Chondrocyte (in vitro differentiated cells): ENCODE measurements at regions not wholly inside any gene's neighbourhood (a gene's known extent, or its start where the extent isn't known, plus 50 kb on each side); places are given as distances from the start of the nearest gene placed in this dataset.
"Not testable (repeated sequence)": the region's sequence is repeated elsewhere in the genome, so short reads cannot be mapped to it uniquely, and the experiment has no call there.

Experiments used
- DNase-seq: peaks from one replicate; pipeline ENCODE4 v3.0.0; 2021; ENCODE audit warnings: mixed read lengths, low spot score
- H3K27ac Mint-ChIP-seq: one replicate; pipeline ENCODE4 v1.8.0; 2021; ENCODE audit warnings: mild to moderate bottlenecking, moderate library complexity, mixed read lengths; ENCODE audit not compliant: unreplicated experiment
- H3K27me3 Mint-ChIP-seq: 2 replicates; pipeline ENCODE4 v1.8.0; 2021; ENCODE audit warnings: low read depth, mixed read lengths
- H3K36me3 Mint-ChIP-seq: 2 replicates; pipeline ENCODE4 v1.8.0; 2021; ENCODE audit warnings: low read depth, mixed read lengths
- H3K4me1 Mint-ChIP-seq: 2 replicates; pipeline ENCODE4 v1.8.0; 2021; ENCODE audit warnings: low read depth, mild to moderate bottlenecking, mixed read lengths
- H3K4me3 Mint-ChIP-seq: one replicate; pipeline ENCODE4 v1.8.0; 2021; ENCODE audit warnings: mild to moderate bottlenecking, moderate library complexity, mixed read lengths; ENCODE audit not compliant: unreplicated experiment
- H3K9me3 Mint-ChIP-seq: 2 replicates; pipeline ENCODE4 v1.8.0; 2021; ENCODE audit warnings: low read depth, mixed read lengths
- TF ChIP-seq, protein P1 (sequence below): fragments of 200-600 bp; sonication (generic); IDR thresholded peaks from 2 replicates; pipeline ENCODE4 v1.5.0; 2021; ENCODE audit warnings: antibody characterized with exemption, mild to moderate bottlenecking, moderate library complexity

DNA sequence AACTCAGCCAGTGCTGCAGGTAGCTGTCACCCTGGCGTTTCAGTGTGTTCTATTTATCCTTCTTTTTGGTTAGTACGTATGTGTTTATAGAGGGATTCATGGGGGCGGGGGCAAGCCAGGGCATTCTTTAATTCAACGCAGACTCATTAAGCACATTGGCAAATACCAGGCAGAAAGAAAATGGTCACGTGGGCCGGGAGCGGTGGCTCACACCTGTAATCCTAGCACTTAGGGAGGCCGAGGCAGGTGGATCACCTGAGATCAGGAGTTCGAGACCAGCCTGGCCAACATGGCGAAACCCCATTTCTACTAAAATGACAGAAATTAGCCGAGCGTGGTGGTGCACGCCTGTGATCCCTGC lies 69.1 kb downstream of the HAPSTR1 start:
- Mint-ChIP-seq H3K27me3 (peaks cover 3% of the 10 kb centered on the region), H3K36me3 (no peaks in the 10 kb centered on the region), H3K9me3 (no peaks in the 10 kb centered on the region), H3K4me1 (peaks cover 8% of the 10 kb centered on the region), H3K4me3 (no peak overlapping the region), H3K27ac (no peak overlapping the region)
- no peak for DNase-seq
- TF ChIP-seq, protein P1, sequence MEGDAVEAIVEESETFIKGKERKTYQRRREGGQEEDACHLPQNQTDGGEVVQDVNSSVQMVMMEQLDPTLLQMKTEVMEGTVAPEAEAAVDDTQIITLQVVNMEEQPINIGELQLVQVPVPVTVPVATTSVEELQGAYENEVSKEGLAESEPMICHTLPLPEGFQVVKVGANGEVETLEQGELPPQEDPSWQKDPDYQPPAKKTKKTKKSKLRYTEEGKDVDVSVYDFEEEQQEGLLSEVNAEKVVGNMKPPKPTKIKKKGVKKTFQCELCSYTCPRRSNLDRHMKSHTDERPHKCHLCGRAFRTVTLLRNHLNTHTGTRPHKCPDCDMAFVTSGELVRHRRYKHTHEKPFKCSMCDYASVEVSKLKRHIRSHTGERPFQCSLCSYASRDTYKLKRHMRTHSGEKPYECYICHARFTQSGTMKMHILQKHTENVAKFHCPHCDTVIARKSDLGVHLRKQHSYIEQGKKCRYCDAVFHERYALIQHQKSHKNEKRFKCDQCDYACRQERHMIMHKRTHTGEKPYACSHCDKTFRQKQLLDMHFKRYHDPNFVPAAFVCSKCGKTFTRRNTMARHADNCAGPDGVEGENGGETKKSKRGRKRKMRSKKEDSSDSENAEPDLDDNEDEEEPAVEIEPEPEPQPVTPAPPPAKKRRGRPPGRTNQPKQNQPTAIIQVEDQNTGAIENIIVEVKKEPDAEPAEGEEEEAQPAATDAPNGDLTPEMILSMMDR: no peak

- no peak overlapping the region for H3K4me3 Mint-ChIP-seq
- no peak for DNase-seq
- H3K36me3 Mint-ChIP-seq: no peaks in the 10 kb centered on the region
Measured at GRCh38 chr16:9165681-9166080, 74.2 kb downstream of the HAPSTR1 start.

DNA sequence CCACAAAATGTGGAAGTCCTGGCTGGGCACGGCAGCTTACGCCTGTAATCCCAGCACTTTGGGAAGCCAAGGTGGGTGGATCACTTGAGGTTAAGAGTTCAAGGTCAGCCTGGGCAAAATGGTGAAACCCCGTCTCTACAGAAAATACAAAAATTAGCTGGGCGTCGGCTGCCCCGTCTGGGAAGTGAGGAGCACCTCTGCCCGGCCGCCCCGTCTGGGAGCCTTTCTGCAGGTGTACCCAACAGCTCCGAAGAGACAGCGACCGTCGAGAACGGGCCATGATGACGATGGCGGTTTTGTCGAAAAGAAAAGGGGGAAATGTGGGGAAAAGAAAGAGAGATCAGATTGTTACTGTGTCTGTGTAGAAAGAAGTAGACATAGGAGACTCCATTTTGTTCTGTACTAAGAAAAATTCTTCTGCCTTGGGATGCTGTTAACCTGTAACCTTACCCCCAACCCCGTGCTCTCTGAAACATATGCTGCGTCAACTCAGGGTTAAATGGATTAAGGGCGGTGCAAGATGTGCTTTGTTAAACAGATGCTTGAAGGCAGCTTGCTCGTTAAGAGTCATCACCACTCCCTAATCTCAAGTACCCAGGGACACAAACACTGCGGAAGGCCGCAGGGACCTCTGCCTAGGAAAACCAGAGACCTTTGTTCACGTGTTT lies 75.0 kb downstream of the HAPSTR1 start:
- DNase-seq, H3K4me1 Mint-ChIP-seq, H3K27me3 Mint-ChIP-seq, H3K27ac Mint-ChIP-seq, H3K36me3 Mint-ChIP-seq, H3K9me3 Mint-ChIP-seq, H3K4me3 Mint-ChIP-seq: not testable (repeated sequence)

More at GRCh38 chr16:9165681-9166080, 74.2 kb downstream of the HAPSTR1 start:
- no peak overlapping the region for H3K27ac Mint-ChIP-seq
- no peaks in the 10 kb centered on the region for H3K27me3 Mint-ChIP-seq
- H3K4me1 Mint-ChIP-seq: no peaks in the 10 kb centered on the region
- TF ChIP-seq, protein P1: no peak
- H3K9me3 Mint-ChIP-seq: no peaks in the 10 kb centered on the region

GRCh38 chr16:9169094-9169493 lies 77.7 kb downstream of the HAPSTR1 start:
- Mint-ChIP-seq H3K27ac (no peak overlapping the region), H3K4me3 (no peak overlapping the region), H3K9me3 (peaks cover 2% of the 10 kb centered on the region), H3K36me3 (no peaks in the 10 kb centered on the region), H3K4me1 (no peaks in the 10 kb centered on the region), H3K27me3 (no peaks in the 10 kb centered on the region)
- no peak for DNase-seq
- TF ChIP-seq, protein P1: no peak

- Mint-ChIP-seq H3K27me3 (no peaks in the 10 kb centered on the region), H3K4me1 (no peaks in the 10 kb centered on the region), H3K36me3 (no peaks in the 10 kb centered on the region), H3K9me3 (peaks cover 2% of the 10 kb centered on the region), H3K4me3 (no peak overlapping the region), H3K27ac (no peak overlapping the region)
- TF ChIP-seq, protein P1: no peak
- no peak for DNase-seq
Measured at GRCh38 chr16:9170470-9170869, 79.0 kb downstream of the HAPSTR1 start.
